Activated CD8-positive, alpha-beta T cell treated with anti-CD3 and anti-CD28 coated beads for 36 hours (primary cell): ENCODE measurements at regions not wholly inside any gene's neighbourhood (a gene's known extent, or its start where the extent isn't known, plus 50 kb on each side); places are given as distances from the start of the nearest gene placed in this dataset.

Source experiments
- ATAC-seq: fragments of 200-7000 bp; cut with Tn5 transposase; one replicate; pipeline ENCODE4 v1.10.0; 2021; ENCODE audit warnings: mild to moderate bottlenecking, moderate library complexity
- CTCF ChIA-PET: fragments of 350-600 bp; sonication (Branson Sonifier 250); formaldehyde crosslinking; loops from one replicate; lab custom pipeline; 2021; ENCODE audit warnings: antibody characterized with exemption; lab: Charles Lee
- POLR2A ChIA-PET: fragments of 350-600 bp; sonication (Branson Sonifier 250); formaldehyde crosslinking; loops from one replicate; lab custom pipeline; 2021; ENCODE audit warnings: antibody characterized with exemption; lab: Charles Lee
- DNase-seq: peaks from one replicate; pipeline ENCODE4 v3.0.0-alpha.2; 2020
- H3K27ac Mint-ChIP-seq: one replicate; pipeline ENCODE4 v1.8.0; 2021; ENCODE audit warnings: mild to moderate bottlenecking, mixed read lengths
- H3K27me3 Mint-ChIP-seq: one replicate; pipeline ENCODE4 v1.8.0; 2021; ENCODE audit warnings: mixed read lengths
- H3K36me3 Mint-ChIP-seq: one replicate; pipeline ENCODE4 v1.8.0; 2021; ENCODE audit warnings: low read depth, mixed read lengths
- H3K4me1 Mint-ChIP-seq: one replicate; pipeline ENCODE4 v1.8.0; 2021; ENCODE audit warnings: low read depth, mixed read lengths
- H3K4me3 Mint-ChIP-seq: one replicate; pipeline ENCODE4 v1.8.0; 2021; ENCODE audit warnings: mild to moderate bottlenecking, moderate library complexity, mixed read lengths
- H3K9me3 Mint-ChIP-seq: one replicate; pipeline ENCODE4 v1.8.0; 2021; ENCODE audit warnings: mixed read lengths
- CTCF ChIP-seq: fragments of 200-600 bp; IDR thresholded peaks from one replicate; pipeline ENCODE4 v1.8.0; 2022; ENCODE audit warnings: antibody characterized with exemption, mild to moderate bottlenecking
- intact Hi-C: fragments of 100-400 bp; cut with micrococcal nuclease; formaldehyde crosslinking; loops from one replicate; pipeline ENCODE4 v1.10.0; 2022

- ChIA-PET POLR2A (no interaction called here), CTCF (no interaction called here)
- Mint-ChIP-seq H3K4me3 (no peak overlapping the region), H3K9me3 (peaks cover 2% of the 10 kb centered on the region), H3K27me3 (peaks cover 12% of the 10 kb centered on the region), H3K4me1 (no peaks in the 10 kb centered on the region), H3K27ac (no peak overlapping the region), H3K36me3 (no peaks in the 10 kb centered on the region)
- intact Hi-C loops, result no loop called here
- DNase-seq (no peak), ATAC-seq (no peak)
- no peak for TF ChIP-seq CTCF
These were observed 258.7 kb downstream of the CDCA7 start for GRCh38 chr2:173613386-173613785.

DNA sequence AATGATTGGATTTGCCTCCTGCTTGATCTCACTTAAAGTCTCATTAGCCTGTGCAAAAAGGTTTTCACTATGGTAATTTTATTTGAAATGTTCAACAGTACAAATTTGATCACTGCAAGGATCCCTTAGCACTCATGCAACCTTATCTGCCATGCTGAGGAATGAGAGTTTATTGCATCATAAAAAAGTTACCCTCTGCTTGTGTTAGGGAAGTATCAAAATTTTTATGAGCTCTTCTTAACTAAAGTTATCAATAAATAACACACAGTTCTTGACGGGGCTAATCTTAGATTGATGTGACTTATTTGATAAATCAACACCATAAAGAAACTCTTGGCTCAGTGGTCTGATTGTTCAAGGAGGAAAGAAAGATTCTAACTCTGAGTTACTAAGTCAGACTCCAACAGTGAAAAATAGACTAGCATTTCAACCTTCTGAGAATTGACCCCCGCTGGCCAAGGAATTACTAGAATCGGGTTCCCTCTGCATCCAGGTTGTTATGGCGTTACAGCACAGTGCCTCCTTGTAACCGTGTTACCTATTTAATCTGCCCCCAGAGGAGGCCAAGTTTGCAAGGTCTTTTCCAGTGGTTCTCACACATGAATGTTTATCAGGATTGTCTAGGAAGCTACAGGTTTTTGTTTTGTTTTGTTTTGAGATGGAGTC, 259.7 kb downstream of the CDCA7 start:
- H3K27ac Mint-ChIP-seq, result no peak overlapping the region
- ChIA-PET CTCF (no interaction called here), POLR2A (no interaction called here)
- no peak for DNase-seq
- H3K27me3 Mint-ChIP-seq, result peaks cover 9% of the 10 kb centered on the region
- H3K36me3 Mint-ChIP-seq, result no peaks in the 10 kb centered on the region
- no peak overlapping the region for H3K4me3 Mint-ChIP-seq
- intact Hi-C loops, result no loop called here
- no peaks in the 10 kb centered on the region for H3K4me1 Mint-ChIP-seq
- TF ChIP-seq CTCF, result no peak
- ATAC-seq, result no peak
- peaks cover 2% of the 10 kb centered on the region for H3K9me3 Mint-ChIP-seq

- no peaks in the 10 kb centered on the region for H3K36me3 Mint-ChIP-seq
- no peak overlapping the region for H3K4me3 Mint-ChIP-seq
- no peaks in the 10 kb centered on the region for H3K4me1 Mint-ChIP-seq
- DNase-seq (no peak), ATAC-seq (no peak)
- intact Hi-C loops, result no loop called here
- ChIA-PET CTCF (no interaction called here), POLR2A (no interaction called here)
- no peak for TF ChIP-seq CTCF
- H3K9me3 Mint-ChIP-seq, result no peaks in the 10 kb centered on the region
- H3K27ac Mint-ChIP-seq, result no peak overlapping the region
- H3K27me3 Mint-ChIP-seq, result peaks cover 3% of the 10 kb centered on the region
These were observed 269.0 kb downstream of the CDCA7 start for GRCh38 chr2:173623438-173624319.

GRCh38 chr2:173625315-173625714, 270.6 kb downstream of the CDCA7 start:
- H3K4me3 Mint-ChIP-seq, result no peak overlapping the region
- ChIA-PET POLR2A (no interaction called here), CTCF (no interaction called here)
- no peaks in the 10 kb centered on the region for H3K9me3 Mint-ChIP-seq
- H3K36me3 Mint-ChIP-seq, result no peaks in the 10 kb centered on the region
- TF ChIP-seq CTCF, result no peak
- no peak overlapping the region for H3K27ac Mint-ChIP-seq
- intact Hi-C loops, result no loop called here
- no peaks in the 10 kb centered on the region for H3K4me1 Mint-ChIP-seq
- DNase-seq, result no peak
- peaks cover 6% of the 10 kb centered on the region for H3K27me3 Mint-ChIP-seq
- ATAC-seq, result no peak

DNA sequence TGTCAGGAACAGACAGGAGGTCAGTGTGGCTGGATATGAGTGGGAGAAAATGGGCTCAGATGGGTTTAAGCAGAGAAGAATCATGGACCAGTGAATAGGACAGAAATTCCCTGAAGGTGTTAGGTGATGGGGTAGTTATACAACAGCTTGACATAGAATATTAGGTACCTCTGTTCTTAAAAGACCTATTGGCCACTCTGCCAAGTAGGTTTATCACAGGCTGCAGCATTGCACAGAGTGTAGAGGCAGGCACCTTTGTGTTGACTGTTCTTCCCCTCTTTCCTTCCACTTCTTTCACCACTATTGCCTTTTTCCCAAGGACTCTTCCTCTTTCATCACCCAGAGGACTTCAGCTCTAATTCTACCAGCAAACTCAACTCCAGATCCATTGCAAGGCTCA, 274.4 kb downstream of the CDCA7 start:
- POLR2A ChIA-PET, result no interaction called here
- no peaks in the 10 kb centered on the region for H3K9me3 Mint-ChIP-seq
- H3K4me1 Mint-ChIP-seq, result no peaks in the 10 kb centered on the region
- H3K36me3 Mint-ChIP-seq, result no peaks in the 10 kb centered on the region
- ATAC-seq (no peak), DNase-seq (no peak)
- CTCF ChIA-PET, result no interaction called here
- H3K4me3 Mint-ChIP-seq, result no peak overlapping the region
- no peak overlapping the region for H3K27ac Mint-ChIP-seq
- peaks cover 10% of the 10 kb centered on the region for H3K27me3 Mint-ChIP-seq
- no peak for TF ChIP-seq CTCF
- intact Hi-C loops, result no loop called here
